ENCODE measurements at regions not wholly inside any gene's neighbourhood (a gene's known extent, or its start where the extent isn't known, plus 50 kb on each side); places are given as distances from the start of the nearest gene placed in this dataset.
"Not testable (repeated sequence)": the region's sequence is repeated elsewhere in the genome, so short reads cannot be mapped to it uniquely, and the experiment has no call there.

DNA sequence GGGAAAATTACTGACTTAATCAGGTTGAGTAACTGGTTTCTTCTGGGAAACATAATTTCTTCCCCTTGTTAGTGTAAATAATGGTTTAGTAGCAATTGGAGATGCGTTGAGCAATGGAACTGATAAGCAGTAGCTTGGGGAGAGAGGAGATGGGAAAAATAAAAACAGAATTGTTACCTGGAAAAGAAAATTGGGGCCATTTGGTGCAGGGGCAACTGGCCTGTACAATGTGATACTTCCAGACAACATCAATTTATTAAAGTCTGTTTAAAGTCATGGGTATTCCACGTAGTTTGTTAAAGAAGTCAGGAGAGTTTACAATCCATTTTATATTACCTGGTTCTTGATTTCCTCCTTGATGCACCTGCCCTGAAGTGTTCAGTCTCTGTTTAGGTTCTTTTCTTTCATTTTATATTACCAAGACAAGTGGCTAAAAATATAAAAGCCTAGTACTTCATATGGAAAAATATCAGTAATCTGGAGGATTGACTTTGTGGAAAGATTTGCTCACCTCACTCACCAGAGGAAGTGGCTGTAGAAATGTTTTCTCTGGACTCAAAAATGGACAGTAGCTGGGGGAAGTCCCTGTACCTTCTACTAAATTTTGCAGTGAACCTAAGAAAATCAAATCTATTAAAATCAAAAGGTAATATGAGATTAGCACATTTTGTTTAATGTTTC, 161.0 kb downstream of the DDX1 start:
- Mint-ChIP-seq H3K27me3 (no peaks in the 10 kb centered on the region), H3K27ac (no peak overlapping the region), H3K9me3 (no peaks in the 10 kb centered on the region), H3K36me3 (ENCODE audit: low read depth) (no peaks in the 10 kb centered on the region), H3K4me1 (no peaks in the 10 kb centered on the region), H3K4me3 (no peak overlapping the region)
- POLR2A ChIA-PET, result no interaction called here
- DNase-seq, result no peak
- CTCF ChIA-PET, result no interaction called here

DNA sequence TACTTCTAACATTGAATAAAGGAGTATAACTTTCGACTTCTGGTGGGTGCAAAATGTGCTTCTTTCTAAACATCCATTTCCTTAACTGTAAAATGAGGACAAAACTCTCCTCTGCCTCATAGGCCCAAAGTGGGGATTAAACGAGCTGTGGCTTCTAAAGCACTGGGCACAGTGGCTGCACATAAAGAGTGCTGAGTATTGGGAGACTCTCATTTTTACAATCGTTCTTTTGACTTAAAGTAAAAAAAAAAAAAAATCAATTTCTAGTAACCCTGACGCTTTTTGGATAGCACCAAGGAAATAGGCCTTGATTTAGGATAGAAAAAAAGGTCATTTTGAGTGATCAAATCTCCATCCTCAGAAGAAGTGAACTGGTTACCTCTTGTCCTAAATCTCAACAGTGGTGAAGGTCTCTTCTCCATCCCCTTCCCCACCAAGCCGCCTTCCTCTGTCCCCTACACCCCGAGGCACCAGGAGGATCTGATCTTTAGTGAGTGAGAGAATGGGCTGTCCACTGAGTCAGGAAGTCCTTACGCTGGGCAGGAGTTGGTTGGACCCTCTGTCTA, 161.6 kb downstream of the DDX1 start:
- ChIA-PET POLR2A (no interaction called here), CTCF (no interaction called here)
- Mint-ChIP-seq H3K4me1 (no peaks in the 10 kb centered on the region), H3K4me3 (no peak overlapping the region), H3K27me3 (no peaks in the 10 kb centered on the region), H3K9me3 (no peaks in the 10 kb centered on the region), H3K27ac (no peak overlapping the region), H3K36me3 (ENCODE audit: low read depth) (no peaks in the 10 kb centered on the region)
- no peak for DNase-seq

- DNase-seq, result no peak
- Mint-ChIP-seq H3K36me3 (ENCODE audit: low read depth) (no peaks in the 10 kb centered on the region), H3K4me1 (no peaks in the 10 kb centered on the region), H3K9me3 (no peaks in the 10 kb centered on the region), H3K4me3 (no peak overlapping the region), H3K27me3 (no peaks in the 10 kb centered on the region), H3K27ac (no peak overlapping the region)
- POLR2A ChIA-PET, result no interaction called here
- CTCF ChIA-PET, result no interaction called here
Observed at GRCh38 chr2:15753811-15754702, 162.4 kb downstream of the DDX1 start.

DNA sequence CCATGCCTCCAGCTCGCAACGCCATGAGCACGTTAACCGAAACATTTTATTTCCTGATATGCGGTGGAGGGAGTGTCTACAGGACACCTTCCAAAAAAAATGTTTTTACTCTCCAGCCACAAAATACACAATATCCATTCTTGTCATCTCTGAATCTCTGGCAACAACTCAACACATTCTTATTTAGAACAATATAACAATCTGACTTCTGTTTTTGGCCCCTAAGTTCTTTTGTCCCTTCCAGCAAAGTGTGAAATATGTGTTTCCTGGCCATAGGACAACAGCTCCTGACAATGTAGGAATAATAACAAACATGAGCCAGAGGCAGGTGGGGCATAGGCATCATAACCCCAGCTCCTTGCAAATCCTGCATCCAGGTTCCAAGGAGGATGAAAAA, 163.0 kb downstream of the DDX1 start:
- H3K4me1 Mint-ChIP-seq, result no peaks in the 10 kb centered on the region
- H3K9me3 Mint-ChIP-seq, result no peaks in the 10 kb centered on the region
- ChIA-PET CTCF (no interaction called here), POLR2A (no interaction called here)
- H3K4me3 Mint-ChIP-seq, result no peak overlapping the region
- no peak for DNase-seq
- H3K27me3 Mint-ChIP-seq, result no peaks in the 10 kb centered on the region
- no peaks in the 10 kb centered on the region for H3K36me3 Mint-ChIP-seq (ENCODE audit: low read depth)
- no peak overlapping the region for H3K27ac Mint-ChIP-seq

DNA sequence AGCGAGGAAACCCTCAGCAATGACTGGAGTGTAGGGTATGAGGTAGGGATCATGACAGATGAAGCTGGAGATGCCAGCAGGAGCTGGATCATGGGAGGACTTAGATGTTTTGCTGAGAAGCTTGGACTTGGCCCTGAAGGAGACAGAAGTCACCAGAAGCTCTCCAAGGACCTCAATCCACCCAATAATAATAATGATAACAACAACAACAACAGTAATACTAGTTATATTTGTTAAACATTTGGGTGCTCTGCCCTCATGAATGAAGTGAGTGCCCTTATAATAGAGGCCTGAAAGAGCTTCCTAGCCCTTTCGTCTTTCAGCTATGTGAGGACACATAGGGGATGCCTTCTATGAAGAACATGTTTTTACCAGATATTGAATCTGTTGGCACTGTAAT, 163.9 kb downstream of the DDX1 start:
- Mint-ChIP-seq H3K36me3 (ENCODE audit: low read depth) (no peaks in the 10 kb centered on the region), H3K4me1 (no peaks in the 10 kb centered on the region), H3K4me3 (no peak overlapping the region), H3K27me3 (no peaks in the 10 kb centered on the region), H3K27ac (no peak overlapping the region), H3K9me3 (no peaks in the 10 kb centered on the region)
- no peak for DNase-seq
- CTCF ChIA-PET, result no interaction called here
- POLR2A ChIA-PET, result no interaction called here

- ChIA-PET CTCF (no interaction called here), POLR2A (no interaction called here)
- H3K9me3 Mint-ChIP-seq, result no peaks in the 10 kb centered on the region
- DNase-seq, result no peak
- no peaks in the 10 kb centered on the region for H3K4me1 Mint-ChIP-seq
- H3K27me3 Mint-ChIP-seq, result no peaks in the 10 kb centered on the region
- no peak overlapping the region for H3K27ac Mint-ChIP-seq
- H3K36me3 Mint-ChIP-seq (ENCODE audit: low read depth), result no peaks in the 10 kb centered on the region
- no peak overlapping the region for H3K4me3 Mint-ChIP-seq
Observed at GRCh38 chr2:15756011-15756550, 164.4 kb downstream of the DDX1 start.

DNA sequence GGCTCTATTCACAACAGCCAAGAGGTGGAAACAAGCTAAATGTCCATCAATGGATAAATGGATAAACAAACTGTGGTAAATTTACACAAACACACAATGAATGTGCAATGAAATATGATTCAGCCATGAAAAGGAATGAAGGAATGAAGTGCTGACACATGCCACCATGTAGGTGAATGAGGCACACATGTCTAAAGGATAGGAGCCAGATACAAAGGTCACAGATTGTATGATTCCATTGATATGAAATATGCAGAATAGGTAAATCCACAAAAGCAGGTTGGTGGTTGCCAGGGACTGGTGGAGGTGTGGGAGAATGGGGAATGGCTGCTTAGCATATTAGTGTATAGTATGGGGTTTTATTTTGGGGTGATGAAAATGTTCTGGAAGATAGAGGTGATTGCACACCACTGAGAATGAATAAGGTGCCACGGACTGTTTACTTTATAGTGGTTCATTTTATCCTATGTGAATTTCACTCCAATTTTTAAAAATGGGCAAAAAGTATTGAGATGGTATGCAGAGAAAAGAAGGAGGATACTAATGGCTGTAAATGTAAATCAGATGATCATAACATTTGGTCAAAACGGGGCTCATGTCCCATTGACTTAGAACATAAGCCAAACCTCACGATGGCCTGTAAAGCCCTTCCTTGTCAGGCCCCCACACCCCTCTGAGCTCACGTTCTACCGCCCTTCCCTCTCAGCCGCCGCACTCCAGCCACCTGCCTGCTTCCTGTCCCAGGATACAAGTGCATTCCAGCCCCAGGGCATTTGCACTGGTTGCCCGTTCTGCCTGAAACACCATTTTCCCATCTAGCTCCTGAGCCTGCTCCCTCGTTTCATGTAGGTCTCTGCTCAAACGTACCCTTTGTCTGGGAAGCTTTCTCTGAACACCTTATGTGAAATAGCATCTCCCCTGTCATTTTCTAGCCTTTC, 165.5 kb downstream of the DDX1 start:
- Mint-ChIP-seq H3K4me3 (no peak overlapping the region), H3K36me3 (ENCODE audit: low read depth) (no peaks in the 10 kb centered on the region), H3K27ac (no peak overlapping the region), H3K27me3 (no peaks in the 10 kb centered on the region), H3K9me3 (no peaks in the 10 kb centered on the region), H3K4me1 (no peaks in the 10 kb centered on the region)
- no peak for DNase-seq
- ChIA-PET POLR2A (no interaction called here), CTCF (no interaction called here)

DNA sequence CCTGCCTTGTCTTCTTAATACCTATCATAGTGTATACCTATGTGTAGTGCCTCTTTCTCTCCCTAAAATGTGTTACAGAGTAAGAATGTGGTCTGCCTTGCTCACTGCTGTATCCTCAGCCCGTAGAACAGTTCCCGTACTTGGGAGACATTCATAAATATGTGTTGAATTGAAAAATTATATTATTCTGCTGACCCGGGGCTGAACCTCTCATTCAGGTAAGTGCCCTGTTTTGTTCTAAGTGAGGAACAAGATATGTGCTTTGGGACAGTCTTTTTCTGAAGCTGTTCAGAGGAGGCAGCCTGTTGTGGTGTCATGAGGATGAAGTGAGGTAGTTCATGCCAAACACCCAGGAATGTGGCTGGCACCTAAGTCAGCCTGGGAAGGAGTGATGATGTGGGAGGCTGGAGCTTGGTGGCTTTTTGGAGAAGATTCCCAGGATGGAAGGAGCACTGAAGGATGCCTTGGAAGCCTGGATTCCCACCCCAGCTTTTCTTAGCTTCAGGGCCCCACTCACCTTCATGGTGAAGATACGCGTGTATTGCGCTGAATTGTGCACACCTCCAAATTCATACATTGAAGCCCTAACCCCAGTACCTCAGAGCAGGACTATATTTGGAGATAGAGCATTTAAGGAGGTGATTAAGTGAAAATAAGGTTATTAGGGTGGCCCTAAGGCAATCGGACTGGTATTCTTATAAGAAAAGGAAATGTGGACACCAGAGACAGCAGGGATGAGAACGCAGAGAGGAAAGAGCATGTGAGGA, 166.3 kb downstream of the DDX1 start:
- no peak overlapping the region for H3K4me3 Mint-ChIP-seq
- DNase-seq, result no peak
- H3K36me3 Mint-ChIP-seq (ENCODE audit: low read depth), result no peaks in the 10 kb centered on the region
- H3K9me3 Mint-ChIP-seq, result no peaks in the 10 kb centered on the region
- H3K27me3 Mint-ChIP-seq, result no peaks in the 10 kb centered on the region
- ChIA-PET CTCF (no interaction called here), POLR2A (no interaction called here)
- no peak overlapping the region for H3K27ac Mint-ChIP-seq
- no peaks in the 10 kb centered on the region for H3K4me1 Mint-ChIP-seq

DNA sequence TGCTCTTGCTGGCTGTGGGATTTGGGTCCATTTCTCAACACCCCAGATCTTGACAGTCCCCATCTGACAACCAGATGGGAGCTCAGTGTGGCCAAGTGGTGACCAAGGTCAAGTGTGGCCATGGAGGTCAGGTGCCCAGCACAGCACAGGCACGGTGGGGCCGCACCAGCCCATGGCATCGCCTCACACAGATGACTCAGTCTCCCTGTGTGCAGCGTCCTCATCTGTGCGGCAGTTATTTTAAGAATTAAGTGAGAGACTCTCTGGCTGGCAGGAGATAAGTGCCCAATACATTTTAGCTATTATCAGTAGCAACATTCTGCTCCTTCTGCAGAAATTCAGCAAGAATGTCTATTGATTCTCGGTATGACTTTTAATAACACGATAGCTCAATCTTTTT, 167.2 kb downstream of the DDX1 start:
- POLR2A ChIA-PET, result no interaction called here

GRCh38 chr2:15759385-15759784, 167.7 kb downstream of the DDX1 start:
- Mint-ChIP-seq H3K4me1 (no peaks in the 10 kb centered on the region), H3K4me3 (no peak overlapping the region), H3K27me3 (no peaks in the 10 kb centered on the region), H3K36me3 (ENCODE audit: low read depth) (no peaks in the 10 kb centered on the region), H3K27ac (no peak overlapping the region), H3K9me3 (no peaks in the 10 kb centered on the region)
- DNase-seq, result no peak
- CTCF ChIA-PET, result no interaction called here
- POLR2A ChIA-PET, result no interaction called here

More for the DNA sequence above, 167.2 kb downstream of the DDX1 start:
- Mint-ChIP-seq H3K4me1 (no peaks in the 10 kb centered on the region), H3K36me3 (ENCODE audit: low read depth) (no peaks in the 10 kb centered on the region), H3K27ac (no peak overlapping the region), H3K9me3 (no peaks in the 10 kb centered on the region), H3K27me3 (no peaks in the 10 kb centered on the region), H3K4me3 (no peak overlapping the region)
- CTCF ChIA-PET, result no interaction called here
- DNase-seq, result no peak

DNA sequence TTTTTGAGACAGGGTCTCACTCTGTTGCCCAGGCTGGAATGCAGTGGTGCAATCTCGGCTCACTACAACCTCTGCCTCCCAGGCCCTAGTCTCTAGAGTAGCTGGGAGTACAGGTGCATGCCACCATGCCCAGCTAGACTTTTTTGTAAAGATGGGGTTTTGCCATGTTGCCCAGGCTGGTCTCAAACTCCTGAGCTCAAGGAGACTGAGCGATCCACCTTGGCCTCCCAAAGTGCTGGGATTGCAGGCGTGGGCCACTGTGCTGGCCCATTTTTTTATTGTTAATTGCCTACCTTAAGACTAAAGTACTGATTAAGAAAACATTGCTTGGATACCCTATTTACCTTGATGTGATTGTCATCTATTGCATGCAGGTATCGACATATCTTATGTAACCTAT, 168.1 kb downstream of the DDX1 start:
- DNase-seq; H3K4me1 Mint-ChIP-seq; H3K36me3 Mint-ChIP-seq (ENCODE audit: low read depth); H3K27ac Mint-ChIP-seq; CTCF ChIA-PET; H3K4me3 Mint-ChIP-seq; H3K27me3 Mint-ChIP-seq; POLR2A ChIA-PET; H3K9me3 Mint-ChIP-seq: not testable (repeated sequence)

- Mint-ChIP-seq H3K4me3 (no peak overlapping the region), H3K4me1 (no peaks in the 10 kb centered on the region), H3K36me3 (ENCODE audit: low read depth) (no peaks in the 10 kb centered on the region), H3K27ac (no peak overlapping the region), H3K9me3 (no peaks in the 10 kb centered on the region), H3K27me3 (no peaks in the 10 kb centered on the region)
- POLR2A ChIA-PET, result no interaction called here
- DNase-seq, result no peak
- CTCF ChIA-PET, result no interaction called here
Observed at GRCh38 chr2:15760232-15760910, 168.7 kb downstream of the DDX1 start.

Measured in activated CD4-positive, alpha-beta memory T cell treated with anti-CD3 and anti-CD28 coated beads, Interleukin-2, amount 10 ng/mL, durations not matched to agents 7 days and 5 days (primary cell).